Astrocyte of the cerebellum (primary cell): ENCODE measurements at regions not wholly inside any gene's neighbourhood (a gene's known extent, or its start where the extent isn't known, plus 50 kb on each side); places are given as distances from the start of the nearest gene placed in this dataset.

Experiments used
- DNase-seq: peaks from one replicate; pipeline ENCODE4 v3.0.0-alpha.2; 2011; ENCODE audit warnings: low read depth
- H3K4me3 ChIP-seq: 2 replicates; pipeline ENCODE4 v1.5.1; 2011; ENCODE audit warnings: mild to moderate bottlenecking, low read depth, low read length, moderate library complexity
- in situ Hi-C: cut with HindIII; loops from 2 replicates; pipeline ENCODE4 v1.10.0; 2017; ENCODE audit warnings: low sequenced_read_pairs
- TF ChIP-seq, protein P1 (sequence below): IDR thresholded peaks from 2 replicates; pipeline ENCODE4 v1.5.1; 2012; ENCODE audit warnings: low read length, low read depth, moderate library complexity, mild to moderate bottlenecking; ENCODE audit errors: missing control alignments

GRCh38 chr18:29652797-29653196 lies 1389.7 kb downstream of the DSC3 start:
- in situ Hi-C loops, result no loop called here
- no peak overlapping the region for H3K4me3 ChIP-seq
- no peak for DNase-seq
- TF ChIP-seq, protein P1, sequence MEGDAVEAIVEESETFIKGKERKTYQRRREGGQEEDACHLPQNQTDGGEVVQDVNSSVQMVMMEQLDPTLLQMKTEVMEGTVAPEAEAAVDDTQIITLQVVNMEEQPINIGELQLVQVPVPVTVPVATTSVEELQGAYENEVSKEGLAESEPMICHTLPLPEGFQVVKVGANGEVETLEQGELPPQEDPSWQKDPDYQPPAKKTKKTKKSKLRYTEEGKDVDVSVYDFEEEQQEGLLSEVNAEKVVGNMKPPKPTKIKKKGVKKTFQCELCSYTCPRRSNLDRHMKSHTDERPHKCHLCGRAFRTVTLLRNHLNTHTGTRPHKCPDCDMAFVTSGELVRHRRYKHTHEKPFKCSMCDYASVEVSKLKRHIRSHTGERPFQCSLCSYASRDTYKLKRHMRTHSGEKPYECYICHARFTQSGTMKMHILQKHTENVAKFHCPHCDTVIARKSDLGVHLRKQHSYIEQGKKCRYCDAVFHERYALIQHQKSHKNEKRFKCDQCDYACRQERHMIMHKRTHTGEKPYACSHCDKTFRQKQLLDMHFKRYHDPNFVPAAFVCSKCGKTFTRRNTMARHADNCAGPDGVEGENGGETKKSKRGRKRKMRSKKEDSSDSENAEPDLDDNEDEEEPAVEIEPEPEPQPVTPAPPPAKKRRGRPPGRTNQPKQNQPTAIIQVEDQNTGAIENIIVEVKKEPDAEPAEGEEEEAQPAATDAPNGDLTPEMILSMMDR, result no peak

DNA sequence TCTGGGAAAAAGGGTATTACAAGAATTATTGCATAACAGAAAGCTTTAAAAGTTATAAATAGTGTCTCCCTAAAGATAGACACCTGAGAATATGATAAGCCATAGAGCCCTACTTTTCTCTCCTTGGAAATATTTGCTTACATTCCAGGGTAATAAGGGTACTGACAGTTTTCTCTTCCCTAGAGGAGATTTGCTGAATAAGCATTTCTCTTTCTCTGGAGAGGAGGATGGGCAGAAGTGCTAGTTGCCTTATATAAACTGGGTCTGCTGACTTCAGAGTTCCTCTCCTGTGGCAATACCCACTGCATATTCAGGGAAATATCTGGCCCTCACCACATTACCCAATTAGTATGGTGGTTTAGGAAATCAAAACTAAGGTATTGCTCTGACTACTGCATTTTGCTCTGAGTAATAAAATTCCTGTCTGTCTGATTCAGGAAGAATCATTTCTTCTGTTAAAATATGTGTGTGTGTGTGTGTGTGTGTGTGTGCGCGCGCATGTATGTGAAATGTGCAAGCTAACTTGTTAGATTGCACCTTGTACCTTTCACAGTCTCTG lies 1391.3 kb downstream of the DSC3 start:
- peak; percentile 8 for DNase-seq
- H3K4me3 ChIP-seq, result no peak overlapping the region
- in situ Hi-C loops, result no loop called here
- TF ChIP-seq, protein P1, result no peak

- no peak for DNase-seq
- TF ChIP-seq, protein P1, result no peak
- in situ Hi-C loops, result no loop called here
- no peak overlapping the region for H3K4me3 ChIP-seq
Observed at GRCh38 chr18:29648891-29649290, 1393.7 kb downstream of the DSC3 start.

GRCh38 chr18:29647700-29648099 lies 1394.8 kb downstream of the DSC3 start:
- in situ Hi-C loops, result no loop called here
- no peak for DNase-seq

GRCh38 chr18:29644276-29644675 lies 1398.3 kb downstream of the DSC3 start:
- TF ChIP-seq, protein P1, result no peak
- DNase-seq, result no peak
- H3K4me3 ChIP-seq, result no peak overlapping the region
- in situ Hi-C loops, result no loop called here

More at GRCh38 chr18:29647700-29648099, 1394.8 kb downstream of the DSC3 start:
- TF ChIP-seq, protein P1, result no peak
- no peak overlapping the region for H3K4me3 ChIP-seq

- TF ChIP-seq, protein P1, result no peak
- no peak overlapping the region for H3K4me3 ChIP-seq
- no peak for DNase-seq
- in situ Hi-C loops, result no loop called here
Observed at GRCh38 chr18:29629493-29630036, 1413.0 kb downstream of the DSC3 start.
